ENCODE measurements at regions not wholly inside any gene's neighbourhood (a gene's known extent, or its start where the extent isn't known, plus 50 kb on each side); places are given as distances from the start of the nearest gene placed in this dataset.

GRCh38 chr4:4664234-4664633 is 122.4 kb upstream of the STX18 start:
- DNase-seq (ENCODE audit: extremely low spot score in 2 of 2), result no peak
- intact Hi-C loops (cut with DNase I), result no loop called here
- Histone ChIP-seq H3K4me1 (peaks cover 14% of the 10 kb centered on the region), H3K27me3 (no peaks in the 10 kb centered on the region), H3K27ac (no peak overlapping the region), H3K9me3 (no peaks in the 10 kb centered on the region), H3K4me3 (no peak overlapping the region), H3K36me3 (no peaks in the 10 kb centered on the region)
- TF ChIP-seq POLR2AphosphoS5 (IDR thresholded peaks at IDR 0.05; ENCODE audit: insufficient read depth in 1 of 2, low read depth in 1 of 2) (no peak), POLR2A (IDR thresholded peaks at IDR 0.05) (no peak)
- TF ChIP-seq, protein P1, sequence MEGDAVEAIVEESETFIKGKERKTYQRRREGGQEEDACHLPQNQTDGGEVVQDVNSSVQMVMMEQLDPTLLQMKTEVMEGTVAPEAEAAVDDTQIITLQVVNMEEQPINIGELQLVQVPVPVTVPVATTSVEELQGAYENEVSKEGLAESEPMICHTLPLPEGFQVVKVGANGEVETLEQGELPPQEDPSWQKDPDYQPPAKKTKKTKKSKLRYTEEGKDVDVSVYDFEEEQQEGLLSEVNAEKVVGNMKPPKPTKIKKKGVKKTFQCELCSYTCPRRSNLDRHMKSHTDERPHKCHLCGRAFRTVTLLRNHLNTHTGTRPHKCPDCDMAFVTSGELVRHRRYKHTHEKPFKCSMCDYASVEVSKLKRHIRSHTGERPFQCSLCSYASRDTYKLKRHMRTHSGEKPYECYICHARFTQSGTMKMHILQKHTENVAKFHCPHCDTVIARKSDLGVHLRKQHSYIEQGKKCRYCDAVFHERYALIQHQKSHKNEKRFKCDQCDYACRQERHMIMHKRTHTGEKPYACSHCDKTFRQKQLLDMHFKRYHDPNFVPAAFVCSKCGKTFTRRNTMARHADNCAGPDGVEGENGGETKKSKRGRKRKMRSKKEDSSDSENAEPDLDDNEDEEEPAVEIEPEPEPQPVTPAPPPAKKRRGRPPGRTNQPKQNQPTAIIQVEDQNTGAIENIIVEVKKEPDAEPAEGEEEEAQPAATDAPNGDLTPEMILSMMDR (IDR thresholded peaks at IDR 0.05), result no peak

DNA sequence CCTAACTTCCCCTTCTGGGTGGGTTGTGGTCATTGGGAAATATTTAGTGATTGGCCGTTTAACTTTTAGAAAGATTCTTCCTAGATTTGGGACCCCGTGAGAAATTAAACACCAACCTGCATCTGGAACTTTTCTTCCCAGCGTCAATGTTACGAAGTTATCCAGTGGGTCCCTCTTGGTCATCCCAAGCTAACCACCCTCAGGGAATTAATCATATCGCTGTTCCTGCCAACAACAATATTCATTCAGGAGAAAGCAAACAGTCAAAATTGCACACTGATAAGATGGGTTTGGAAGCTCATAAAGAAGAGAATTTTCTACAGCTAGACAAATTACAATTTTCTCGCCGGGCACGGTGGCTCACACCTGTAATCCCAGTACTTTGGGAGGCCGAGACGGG is 121.2 kb upstream of the STX18 start:
- Histone ChIP-seq H3K27ac (no peak overlapping the region), H3K36me3 (no peaks in the 10 kb centered on the region), H3K27me3 (no peaks in the 10 kb centered on the region), H3K9me3 (no peaks in the 10 kb centered on the region), H3K4me1 (peaks cover 14% of the 10 kb centered on the region), H3K4me3 (no peak overlapping the region)
- DNase-seq (ENCODE audit: extremely low spot score in 2 of 2), result no peak
- intact Hi-C loops (cut with DNase I), result no loop called here
- TF ChIP-seq, protein P1 (IDR thresholded peaks at IDR 0.05), result no peak
- TF ChIP-seq POLR2A (IDR thresholded peaks at IDR 0.05) (no peak), POLR2AphosphoS5 (IDR thresholded peaks at IDR 0.05; ENCODE audit: insufficient read depth in 1 of 2, low read depth in 1 of 2) (no peak)

DNA sequence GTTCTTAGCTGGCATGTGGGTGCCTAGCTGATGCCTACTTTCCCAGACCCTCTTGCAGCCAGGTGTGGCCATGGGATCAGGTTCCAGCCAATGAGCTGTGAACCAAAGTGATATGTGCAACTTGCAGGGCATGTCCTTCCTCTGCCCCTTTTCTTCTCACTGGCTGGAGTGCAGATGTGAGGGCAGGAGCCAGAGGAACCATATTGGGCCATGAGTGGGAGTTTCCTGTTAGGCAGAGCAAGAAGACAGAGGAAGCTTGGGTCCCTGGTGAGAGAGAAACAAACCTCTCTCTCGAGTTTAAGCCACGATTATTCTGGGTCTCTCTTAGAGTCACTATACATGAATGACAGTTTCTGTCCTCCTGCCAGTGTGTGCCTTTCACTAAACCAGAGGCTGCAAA is 120.4 kb upstream of the STX18 start:
- Histone ChIP-seq H3K27ac (no peak overlapping the region), H3K4me1 (peaks cover 10% of the 10 kb centered on the region), H3K36me3 (no peaks in the 10 kb centered on the region), H3K27me3 (no peaks in the 10 kb centered on the region), H3K4me3 (no peak overlapping the region), H3K9me3 (no peaks in the 10 kb centered on the region)
- intact Hi-C loops (cut with DNase I), result no loop called here
- DNase-seq (ENCODE audit: extremely low spot score in 2 of 2), result no peak
- TF ChIP-seq POLR2AphosphoS5 (IDR thresholded peaks at IDR 0.05; ENCODE audit: insufficient read depth in 1 of 2, low read depth in 1 of 2) (no peak), POLR2A (IDR thresholded peaks at IDR 0.05) (no peak)
- TF ChIP-seq, protein P1 (IDR thresholded peaks at IDR 0.05), result no peak

GRCh38 chr4:4659871-4660651 is 118.2 kb upstream of the STX18 start:
- H3K36me3 ChIP-seq, result no peaks in the 10 kb centered on the region
- no peaks in the 10 kb centered on the region for H3K9me3 ChIP-seq
- H3K4me1 ChIP-seq, result no peaks in the 10 kb centered on the region
- intact Hi-C loops (cut with DNase I), result no loop called here
- DNase-seq (ENCODE audit: extremely low spot score in 2 of 2), result no peak
- TF ChIP-seq POLR2AphosphoS5 (IDR thresholded peaks at IDR 0.05; ENCODE audit: insufficient read depth in 1 of 2, low read depth in 1 of 2), result no peak
- TF ChIP-seq, protein P1 (IDR thresholded peaks at IDR 0.05), result no peak
- TF ChIP-seq POLR2A (IDR thresholded peaks at IDR 0.05), result no peak
- no peak overlapping the region for H3K27ac ChIP-seq
- H3K4me3 ChIP-seq, result no peak overlapping the region
- H3K27me3 ChIP-seq, result no peaks in the 10 kb centered on the region

DNA sequence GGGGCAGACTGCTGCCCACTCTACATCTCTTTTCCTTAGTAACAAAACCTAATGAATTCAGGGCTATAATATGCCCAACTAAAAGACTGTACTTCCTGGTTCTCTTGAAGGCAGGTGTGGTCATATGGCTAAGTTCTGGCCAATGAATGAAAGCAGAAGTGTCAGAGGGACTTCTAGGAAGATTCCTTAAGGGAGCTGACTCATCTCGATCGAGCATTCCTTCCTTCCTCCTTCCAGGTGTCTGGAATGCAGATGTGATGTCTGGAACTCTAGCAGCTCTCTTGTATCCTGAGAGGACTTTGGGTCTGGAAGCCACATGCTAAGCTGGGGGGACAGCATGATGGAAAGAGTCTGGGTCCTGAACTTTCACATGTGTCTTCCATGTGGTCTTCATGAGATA is 116.2 kb upstream of the STX18 start:
- no peak for DNase-seq (ENCODE audit: extremely low spot score in 2 of 2)
- intact Hi-C loops (cut with DNase I), result no loop called here
- no peaks in the 10 kb centered on the region for H3K27me3 ChIP-seq

More for the DNA sequence above, 116.2 kb upstream of the STX18 start:
- Histone ChIP-seq H3K4me3 (no peak overlapping the region), H3K27ac (no peak overlapping the region), H3K4me1 (no peaks in the 10 kb centered on the region), H3K9me3 (no peaks in the 10 kb centered on the region), H3K36me3 (no peaks in the 10 kb centered on the region)
- TF ChIP-seq, protein P1 (IDR thresholded peaks at IDR 0.05), result no peak
- TF ChIP-seq POLR2A (IDR thresholded peaks at IDR 0.05), result no peak
- TF ChIP-seq POLR2AphosphoS5 (IDR thresholded peaks at IDR 0.05; ENCODE audit: insufficient read depth in 1 of 2, low read depth in 1 of 2), result no peak

Measured in vagina (tissue), 2 donors.